ENCODE measurements at regions not wholly inside any gene's neighbourhood (a gene's known extent, or its start where the extent isn't known, plus 50 kb on each side); places are given as distances from the start of the nearest gene placed in this dataset.

DNA sequence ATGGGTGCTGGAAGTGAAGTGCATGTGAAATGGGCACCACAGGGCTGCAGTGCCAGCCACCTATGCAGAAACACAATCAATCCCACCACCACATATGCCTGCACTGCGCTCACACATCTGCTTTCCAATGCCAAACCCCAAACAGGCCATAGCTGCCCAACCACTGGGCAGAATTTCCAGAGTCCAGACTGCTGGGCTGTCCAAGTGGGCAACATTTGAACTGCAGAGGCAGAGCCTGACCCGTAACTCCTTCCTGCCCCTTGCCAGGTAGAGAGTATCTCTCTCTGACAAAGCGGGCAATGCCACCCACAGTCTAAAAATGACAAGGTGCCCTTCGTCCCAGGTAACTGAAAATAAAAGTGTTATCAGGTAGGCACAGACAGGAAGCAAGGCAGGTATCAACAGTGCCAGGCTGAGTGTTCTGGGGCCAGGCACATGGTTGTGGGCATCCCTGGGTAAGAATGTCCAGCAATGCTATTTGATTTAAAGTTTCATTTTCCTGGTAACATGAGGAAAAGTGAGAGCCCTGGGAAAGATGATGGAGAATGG lies 79.5 kb downstream of the FOXA2 start:
- no peak for DNase-seq (ENCODE audit: low read depth)

DNA sequence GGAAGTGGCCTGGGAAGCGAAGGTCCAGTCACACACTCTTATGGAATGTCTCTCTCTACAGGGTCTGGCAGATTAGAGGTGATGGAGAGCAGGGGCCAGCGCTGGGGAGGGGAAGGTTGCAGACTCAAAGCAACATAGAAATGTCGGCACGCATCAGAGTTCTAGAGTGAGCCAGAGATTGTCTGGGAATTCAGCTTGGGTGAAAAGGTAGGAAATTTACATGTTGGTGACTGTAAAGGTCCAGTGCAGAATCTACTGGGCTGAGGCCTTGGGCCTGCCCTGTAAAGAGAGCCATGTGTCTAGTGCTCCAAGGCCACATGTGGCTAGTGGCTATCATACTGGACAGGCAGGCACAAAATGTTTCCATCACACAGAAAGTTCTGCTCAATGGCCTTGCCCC lies 80.8 kb downstream of the FOXA2 start:
- DNase-seq (ENCODE audit: low read depth): no peak

GRCh38 chr20:22502731-22503191 lies 81.6 kb downstream of the FOXA2 start:
- no peak for DNase-seq (ENCODE audit: low read depth)

GRCh38 chr20:22501566-22502344 lies 82.6 kb downstream of the FOXA2 start:
- no peak for DNase-seq (ENCODE audit: low read depth)

- no peak for DNase-seq (ENCODE audit: low read depth)
These were observed 83.3 kb downstream of the FOXA2 start for GRCh38 chr20:22501034-22501433.

GRCh38 chr20:22499515-22500166 lies 84.7 kb downstream of the FOXA2 start:
- DNase-seq (ENCODE audit: low read depth): no peak

DNA sequence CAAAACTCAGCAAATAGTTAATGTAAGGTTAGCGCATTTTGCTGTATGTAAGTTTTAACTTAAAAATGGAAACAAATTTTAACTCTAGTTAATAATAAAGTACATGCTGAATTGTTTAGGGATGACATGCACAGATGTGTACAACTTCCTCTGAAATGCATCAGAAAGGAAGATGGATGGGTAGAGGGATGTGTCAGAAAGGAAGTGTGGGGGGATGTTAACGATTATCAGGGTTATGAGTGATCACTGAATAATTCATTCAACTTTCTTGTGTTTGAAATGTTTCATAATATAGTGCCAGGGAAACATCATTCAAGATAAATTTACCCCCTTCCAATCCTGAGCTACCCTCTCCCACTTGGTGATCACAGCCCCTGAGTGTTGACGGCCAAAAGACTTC lies 87.6 kb downstream of the FOXA2 start:
- DNase-seq (ENCODE audit: low read depth): no peak

GRCh38 chr20:22495789-22496188 lies 88.6 kb downstream of the FOXA2 start:
- DNase-seq (ENCODE audit: low read depth): no peak

DNA sequence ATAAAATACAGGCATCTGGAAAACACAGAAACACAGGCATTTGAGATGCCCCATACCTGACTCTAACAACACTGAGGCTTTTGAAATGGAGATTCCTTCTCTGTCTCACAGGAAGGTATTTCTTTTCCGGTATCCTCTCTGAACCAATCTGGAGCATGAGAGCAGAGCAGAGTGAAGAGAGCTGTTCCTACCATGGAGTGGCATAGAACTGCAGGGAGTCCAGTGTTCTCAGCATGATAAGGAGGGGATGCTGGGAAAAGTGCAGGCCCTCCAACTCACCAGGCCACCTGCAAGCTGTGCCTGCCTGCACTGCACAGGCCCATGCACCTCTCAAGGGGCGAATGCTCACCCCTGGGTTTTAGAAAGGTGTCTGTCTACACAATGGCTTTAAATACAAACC lies 89.2 kb downstream of the FOXA2 start:
- no peak for DNase-seq (ENCODE audit: low read depth)

DNA sequence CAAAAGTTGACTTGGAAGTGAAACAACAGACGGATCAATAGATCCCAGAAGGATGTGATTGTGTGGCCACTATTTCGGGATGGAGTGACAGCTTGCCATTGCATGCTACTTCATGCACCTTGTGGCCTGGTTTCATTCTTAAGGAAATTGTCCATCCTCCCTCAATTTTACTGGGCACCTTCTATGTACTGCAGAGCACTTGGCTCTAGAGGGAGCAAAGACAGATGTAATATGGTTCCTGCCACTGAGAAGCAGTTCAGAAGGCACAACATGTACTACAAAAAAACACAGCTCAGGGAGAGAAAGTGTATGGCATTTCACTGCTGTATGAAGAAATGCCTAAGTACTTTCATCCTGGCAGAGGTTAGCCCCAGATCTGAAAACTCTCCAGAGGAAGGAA lies 91.9 kb downstream of the FOXA2 start:
- no peak for DNase-seq (ENCODE audit: low read depth)

DNA sequence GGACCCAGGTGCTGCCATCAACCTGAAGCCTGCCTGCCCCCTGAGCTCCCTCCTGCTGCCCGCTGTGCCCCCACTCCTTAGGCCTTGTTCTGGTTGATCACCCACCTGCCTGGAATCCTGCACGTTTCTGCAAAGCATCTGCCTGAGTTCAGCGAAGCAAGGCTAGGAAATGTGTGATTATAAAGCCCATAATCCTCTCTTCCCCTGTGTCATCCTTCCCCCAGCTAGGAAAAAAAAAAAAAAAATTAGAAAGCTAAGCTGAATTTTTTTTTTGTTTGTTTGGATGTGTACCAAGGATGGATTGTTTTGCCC lies 93.2 kb downstream of the FOXA2 start:
- DNase-seq (ENCODE audit: low read depth): no peak

GRCh38 chr20:22490287-22491193 lies 93.8 kb downstream of the FOXA2 start:
- no peak for DNase-seq (ENCODE audit: low read depth)

DNA sequence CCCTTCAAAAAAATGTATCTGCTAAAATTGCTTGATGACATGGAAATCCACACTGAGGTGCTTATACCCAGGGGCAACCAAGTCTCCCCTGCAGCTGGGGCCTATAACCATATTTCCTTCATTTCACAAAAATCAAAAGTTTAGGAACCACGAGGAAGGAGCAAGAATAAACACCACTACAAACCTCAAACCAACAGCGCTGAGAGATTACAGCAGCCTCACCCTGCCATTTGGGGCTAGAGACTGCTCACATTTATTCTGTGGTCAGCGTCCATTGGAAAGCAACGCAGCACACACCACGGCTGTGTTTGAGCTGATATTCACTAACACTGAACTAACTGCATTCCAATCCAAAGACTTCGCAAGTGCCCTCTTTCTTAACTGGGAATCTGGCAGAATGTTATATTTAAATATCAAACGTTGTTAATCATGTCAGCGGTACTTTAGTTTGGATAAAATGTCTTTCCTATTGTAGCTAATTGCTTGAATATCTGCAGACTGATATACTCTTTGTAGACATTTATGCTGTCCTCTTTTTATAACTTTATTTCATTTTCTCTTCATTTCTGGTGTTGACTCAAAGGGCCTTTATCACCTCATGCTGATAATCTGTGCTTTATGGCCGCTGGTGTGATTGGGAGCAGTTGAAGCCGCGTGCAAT lies 94.6 kb downstream of the FOXA2 start:
- DNase-seq (ENCODE audit: low read depth): no peak

DNA sequence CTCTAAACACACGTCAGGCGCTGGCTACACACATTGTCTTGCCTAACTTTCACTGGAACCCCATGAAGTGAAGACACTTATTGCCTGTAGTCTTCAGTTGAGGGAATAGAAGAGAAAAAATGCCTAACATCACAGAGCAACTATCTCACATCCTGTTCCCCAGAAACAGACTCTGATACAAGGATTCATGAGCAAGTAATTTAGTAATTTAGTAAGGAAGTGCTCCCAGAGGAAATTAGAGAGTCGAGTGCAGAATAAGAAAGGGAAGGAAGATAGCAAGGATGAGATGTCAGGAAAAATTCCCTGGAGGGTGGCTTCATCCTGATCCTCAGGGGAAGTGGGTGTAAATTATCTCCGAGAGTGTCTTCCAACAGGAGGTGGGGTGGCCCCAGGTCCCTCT lies 104.0 kb downstream of the FOXA2 start:
- DNase-seq (ENCODE audit: low read depth): no peak

DNA sequence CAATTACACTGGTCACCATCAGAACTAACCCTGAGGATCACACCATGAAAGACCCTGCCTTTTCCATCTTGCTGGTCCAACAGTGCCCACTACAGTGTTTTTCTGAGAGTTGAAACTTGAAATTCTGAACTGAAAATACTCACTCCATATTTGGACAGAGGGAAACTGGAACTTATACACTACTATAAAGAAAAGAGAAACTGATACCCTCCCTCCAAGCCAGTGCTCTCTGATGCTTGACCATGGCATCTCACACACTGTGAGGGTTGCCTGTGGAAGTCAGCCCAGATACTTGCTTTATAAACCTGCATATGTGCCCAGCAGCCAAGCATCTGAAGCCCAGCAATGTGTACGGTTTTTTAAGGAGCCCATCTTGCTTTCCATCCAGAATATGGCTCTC lies 108.7 kb downstream of the FOXA2 start:
- no peak for DNase-seq (ENCODE audit: low read depth)

GRCh38 chr20:22474224-22474623 lies 110.1 kb downstream of the FOXA2 start:
- DNase-seq (ENCODE audit: low read depth): no peak

GRCh38 chr20:22473293-22473692 lies 111.1 kb downstream of the FOXA2 start:
- DNase-seq (ENCODE audit: low read depth): no peak

DNA sequence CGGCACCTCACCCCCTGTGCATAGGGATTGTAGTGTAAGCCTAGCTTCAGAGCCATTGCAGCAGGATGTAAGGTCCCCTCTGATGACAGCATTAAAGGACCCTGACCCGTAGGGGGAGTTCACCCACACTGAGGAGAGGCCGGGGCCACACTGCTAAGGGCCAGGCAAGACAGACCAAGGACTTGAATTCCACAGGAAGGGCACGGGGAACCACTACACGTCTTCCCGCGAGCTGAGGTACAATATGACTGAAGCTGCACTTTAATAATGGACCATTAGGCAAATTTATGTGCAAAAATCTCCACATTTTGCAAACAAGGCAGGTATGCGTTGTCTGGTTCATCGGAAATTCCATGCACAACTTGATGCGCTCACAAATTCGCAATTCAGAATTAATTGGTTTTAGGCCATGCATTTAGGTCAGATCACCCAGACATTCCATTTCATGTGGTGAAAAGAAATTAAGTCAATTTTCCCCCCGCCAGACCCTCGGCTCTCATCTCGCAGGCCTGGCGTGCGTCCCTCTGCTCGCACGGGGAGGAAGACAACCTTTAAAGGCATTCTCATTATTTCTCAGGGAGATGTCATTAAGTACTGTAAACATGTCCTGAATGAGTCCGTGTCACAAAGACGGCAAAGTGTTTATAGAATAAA lies 111.8 kb downstream of the FOXA2 start:
- no peak for DNase-seq (ENCODE audit: low read depth)

DNA sequence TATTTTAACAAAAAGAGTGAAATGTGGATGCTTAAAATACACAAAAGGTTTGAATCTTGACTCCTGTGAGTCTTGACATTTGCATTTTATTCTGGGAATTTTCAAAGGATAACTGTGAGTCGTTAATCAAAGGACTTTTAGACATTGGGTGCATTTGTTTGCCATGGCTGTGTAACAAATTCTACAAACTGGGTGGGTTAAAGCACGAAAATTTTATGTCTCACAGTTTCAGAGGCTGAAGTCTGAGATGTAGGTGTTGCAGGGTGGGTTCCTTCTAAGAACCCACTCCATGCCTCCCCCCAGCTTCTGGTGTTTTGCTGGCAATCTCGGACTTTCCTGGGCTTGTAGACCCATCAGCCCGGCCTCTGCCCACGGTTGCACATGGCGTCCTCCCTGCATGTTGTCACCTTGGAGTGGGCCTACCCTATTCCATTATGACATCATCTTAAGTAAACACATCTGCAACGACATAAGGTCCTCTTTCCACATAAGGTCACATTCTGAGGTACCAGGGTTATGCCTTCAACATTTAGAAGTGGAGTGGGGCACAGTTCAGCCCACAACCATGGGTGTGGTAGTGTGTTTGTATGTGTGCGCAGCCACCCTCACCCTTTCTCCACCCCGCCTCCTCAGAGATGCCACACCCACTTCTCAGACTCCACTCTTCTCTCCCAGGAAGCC lies 113.1 kb downstream of the FOXA2 start:
- no peak for DNase-seq (ENCODE audit: low read depth)

- no peak for DNase-seq (ENCODE audit: low read depth)
These were observed 113.7 kb downstream of the FOXA2 start for GRCh38 chr20:22470620-22471026.

All from stromal cell of bone marrow (primary cell).